GM12873 (cell line): ENCODE measurements at regions not wholly inside any gene's neighbourhood (a gene's known extent, or its start where the extent isn't known, plus 50 kb on each side); places are given as distances from the start of the nearest gene placed in this dataset.

Source experiments
- CTCF ChIP-seq: IDR thresholded peaks from 2 replicates; pipeline ENCODE4 v1.5.1; 2012; ENCODE audit warnings: low read depth, mild to moderate bottlenecking, moderate library complexity, low read length, control low read depth; ENCODE audit not compliant: insufficient read depth; ENCODE audit errors: missing control alignments

- TF ChIP-seq CTCF: no peak
These were observed 583.3 kb downstream of the GBA3 start for GRCh38 chr4:23276076-23276475.

GRCh38 chr4:23269566-23269965, 576.8 kb downstream of the GBA3 start:
- TF ChIP-seq CTCF: no peak

GRCh38 chr4:23268072-23268771, 575.5 kb downstream of the GBA3 start:
- no peak for TF ChIP-seq CTCF

- TF ChIP-seq CTCF: no peak
These were observed 573.7 kb downstream of the GBA3 start for GRCh38 chr4:23266401-23266800.

GRCh38 chr4:23260511-23260910, 567.8 kb downstream of the GBA3 start:
- TF ChIP-seq CTCF: no peak

GRCh38 chr4:23245203-23245832, 552.6 kb downstream of the GBA3 start:
- no peak for TF ChIP-seq CTCF

GRCh38 chr4:23242962-23243361, 550.2 kb downstream of the GBA3 start:
- TF ChIP-seq CTCF: no peak
